GM10266 (cell line): ENCODE measurements at regions not wholly inside any gene's neighbourhood (a gene's known extent, or its start where the extent isn't known, plus 50 kb on each side); places are given as distances from the start of the nearest gene placed in this dataset.
"Not testable (repeated sequence)": the region's sequence is repeated elsewhere in the genome, so short reads cannot be mapped to it uniquely, and the experiment has no call there.

Experiments
- DNase-seq: peaks from one replicate; pipeline ENCODE4 v3.0.0; 2012; ENCODE audit errors: extremely low spot score
- CTCF ChIP-seq: IDR thresholded peaks from 2 replicates; pipeline ENCODE4 v1.5.1; 2012; ENCODE audit warnings: mild to moderate bottlenecking, low read depth; ENCODE audit not compliant: control insufficient read depth, insufficient read depth; ENCODE audit errors: missing control alignments

- no peak for DNase-seq
- TF ChIP-seq CTCF = no peak
These were observed 85.4 kb upstream of the GNAZ start for GRCh38 chr22:22984967-22985366.

- TF ChIP-seq CTCF = no peak
These were observed 84.3 kb upstream of the GNAZ start for GRCh38 chr22:22986008-22986407.

DNA sequence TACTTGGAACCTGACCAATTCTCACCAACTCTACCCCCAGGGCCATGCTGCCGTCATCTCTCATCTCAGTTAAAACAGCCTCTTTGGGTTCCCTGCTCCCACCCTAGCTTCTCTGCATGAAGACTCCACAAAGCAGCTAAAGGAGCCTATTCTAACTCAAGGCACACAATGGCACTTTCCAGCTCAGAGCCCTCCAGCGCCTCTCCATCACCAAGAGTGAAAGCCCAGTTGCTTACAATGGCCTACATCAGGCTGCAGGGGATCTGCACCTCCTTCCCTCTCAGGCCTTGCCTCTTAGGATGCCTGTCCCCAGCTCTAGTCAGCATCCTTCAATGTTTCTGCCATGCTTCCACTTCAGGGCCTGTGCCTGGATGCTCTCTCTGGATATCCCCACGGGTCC lies 83.7 kb upstream of the GNAZ start:
- DNase-seq = no peak
- no peak for TF ChIP-seq CTCF

More at GRCh38 chr22:22986008-22986407, 84.3 kb upstream of the GNAZ start:
- DNase-seq = no peak

DNA sequence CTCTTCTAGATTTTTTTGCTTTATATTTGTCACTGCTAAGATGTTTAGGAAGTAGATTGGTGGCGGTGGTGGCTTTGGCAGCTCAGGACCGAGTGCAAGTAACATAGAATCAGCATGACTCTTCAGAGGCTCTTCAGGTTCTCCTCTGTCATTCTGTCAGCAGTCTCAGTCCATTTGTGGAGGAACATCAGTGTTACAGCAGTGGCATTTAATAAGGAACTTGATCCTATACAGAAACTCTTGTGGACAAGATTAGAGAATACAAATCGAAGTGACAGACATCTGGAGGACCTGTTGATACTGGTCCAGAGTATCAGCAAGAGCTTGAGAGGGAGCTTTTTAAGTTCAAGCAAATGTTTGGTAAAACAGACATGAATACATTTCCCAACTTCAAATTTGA lies 82.2 kb upstream of the GNAZ start:
- no peak for DNase-seq
- TF ChIP-seq CTCF = no peak

DNA sequence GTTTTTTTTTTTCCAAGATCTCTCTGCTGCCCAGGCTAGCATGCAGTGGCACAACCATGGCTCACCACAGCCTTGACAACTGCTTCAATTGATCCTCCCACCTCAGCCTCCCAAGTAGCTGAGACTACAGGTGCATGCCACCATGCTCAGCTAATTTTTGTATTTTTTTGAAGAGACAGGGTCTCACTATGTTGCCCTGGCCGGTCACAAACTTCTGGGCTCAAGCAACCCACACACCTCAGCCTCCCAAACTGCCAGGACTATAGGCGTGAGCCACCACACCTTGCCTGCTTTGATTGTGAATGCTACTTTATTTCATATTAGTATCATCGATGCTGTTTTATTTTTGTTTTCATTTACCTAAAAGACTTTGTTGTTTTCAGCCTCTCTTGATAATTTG lies 81.5 kb upstream of the GNAZ start:
- DNase-seq = no peak
- no peak for TF ChIP-seq CTCF

GRCh38 chr22:22989856-22990255 lies 80.5 kb upstream of the GNAZ start:
- no peak for TF ChIP-seq CTCF
- DNase-seq = no peak

GRCh38 chr22:22990711-22991505 lies 79.4 kb upstream of the GNAZ start:
- DNase-seq = not testable (repeated sequence)

DNA sequence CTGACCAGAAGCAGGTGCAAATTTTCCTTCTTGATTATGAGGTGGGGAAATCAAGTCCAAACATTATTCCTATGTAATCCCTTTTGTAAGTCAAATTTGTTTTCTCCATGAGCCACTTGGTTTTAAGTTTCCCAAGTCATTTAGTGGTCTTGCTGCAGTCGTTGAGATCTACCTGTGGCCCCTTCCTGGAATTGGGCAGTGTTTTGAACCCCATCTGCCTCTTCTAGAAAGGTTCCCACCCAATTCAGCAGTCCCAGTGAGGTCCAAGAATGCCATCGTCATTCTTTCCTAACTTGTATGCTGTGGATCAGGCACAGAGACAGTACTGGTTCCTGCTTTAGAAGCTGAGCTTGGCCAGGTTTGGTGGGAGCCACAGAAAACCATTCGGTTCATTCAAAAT lies 77.8 kb upstream of the GNAZ start:
- no peak for TF ChIP-seq CTCF
- DNase-seq = no peak
